ENCODE measurements at regions not wholly inside any gene's neighbourhood (a gene's known extent, or its start where the extent isn't known, plus 50 kb on each side); places are given as distances from the start of the nearest gene placed in this dataset.

DNA sequence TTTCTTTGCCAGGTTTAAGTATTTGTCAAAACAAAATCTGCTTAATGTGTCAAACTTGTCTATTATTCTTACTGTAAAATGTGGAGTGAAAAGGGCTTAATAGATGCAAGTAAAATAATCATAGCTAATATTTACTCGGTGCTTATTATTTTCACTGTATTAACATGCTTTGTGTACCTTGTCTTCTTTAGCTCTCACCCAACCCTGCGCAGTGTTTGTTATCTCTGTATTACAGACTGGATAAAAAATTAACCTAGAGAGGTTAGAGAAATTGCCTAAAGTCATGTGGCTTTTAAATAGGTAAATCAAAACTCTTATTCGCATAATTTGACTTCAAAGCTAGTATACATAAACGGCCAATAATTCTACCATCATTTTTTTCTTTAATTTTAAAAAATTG is 1864.8 kb downstream of the MAT2B start:
- ATAC-seq (no peak), DNase-seq (no peak)
- TF ChIP-seq, protein P1, sequence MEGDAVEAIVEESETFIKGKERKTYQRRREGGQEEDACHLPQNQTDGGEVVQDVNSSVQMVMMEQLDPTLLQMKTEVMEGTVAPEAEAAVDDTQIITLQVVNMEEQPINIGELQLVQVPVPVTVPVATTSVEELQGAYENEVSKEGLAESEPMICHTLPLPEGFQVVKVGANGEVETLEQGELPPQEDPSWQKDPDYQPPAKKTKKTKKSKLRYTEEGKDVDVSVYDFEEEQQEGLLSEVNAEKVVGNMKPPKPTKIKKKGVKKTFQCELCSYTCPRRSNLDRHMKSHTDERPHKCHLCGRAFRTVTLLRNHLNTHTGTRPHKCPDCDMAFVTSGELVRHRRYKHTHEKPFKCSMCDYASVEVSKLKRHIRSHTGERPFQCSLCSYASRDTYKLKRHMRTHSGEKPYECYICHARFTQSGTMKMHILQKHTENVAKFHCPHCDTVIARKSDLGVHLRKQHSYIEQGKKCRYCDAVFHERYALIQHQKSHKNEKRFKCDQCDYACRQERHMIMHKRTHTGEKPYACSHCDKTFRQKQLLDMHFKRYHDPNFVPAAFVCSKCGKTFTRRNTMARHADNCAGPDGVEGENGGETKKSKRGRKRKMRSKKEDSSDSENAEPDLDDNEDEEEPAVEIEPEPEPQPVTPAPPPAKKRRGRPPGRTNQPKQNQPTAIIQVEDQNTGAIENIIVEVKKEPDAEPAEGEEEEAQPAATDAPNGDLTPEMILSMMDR (IDR thresholded peaks at IDR 0.05) = no peak
- WGBS (ENCODE audit: insufficient coverage) = no CpG with 5 or more reads among the region's 4 CpGs
- H3K9me3 ChIP-seq (ENCODE audit: control insufficient read depth, insufficient read depth, low read length) = no peaks in the 10 kb centered on the region
- no peaks in the 10 kb centered on the region for H3K27me3 ChIP-seq (ENCODE audit: control insufficient read depth, insufficient read depth, low read length)
- no peak overlapping the region for H3K27ac Mint-ChIP-seq
- no peaks in the 10 kb centered on the region for H3K36me3 ChIP-seq (ENCODE audit: control insufficient read depth, insufficient read depth, low read length)
- no peak overlapping the region for H3K27ac ChIP-seq (ENCODE audit: low read length)
- intact Hi-C loops (cut with micrococcal nuclease) = no loop called here
- no peaks in the 10 kb centered on the region for H3K4me1 Mint-ChIP-seq
- no peak overlapping the region for H3K4me3 Mint-ChIP-seq
- H3K27me3 Mint-ChIP-seq (ENCODE audit: low read depth in 2 of 2) = no peaks in the 10 kb centered on the region
- no peaks in the 10 kb centered on the region for H3K4me1 ChIP-seq (ENCODE audit: control insufficient read depth, insufficient read depth, low read length)
- H3K9me3 Mint-ChIP-seq = peaks cover 8 to 12% of the 10 kb centered on the region in 2 donors
- no peak overlapping the region for H3K4me3 ChIP-seq (ENCODE audit: low read length)
- no peaks in the 10 kb centered on the region for H3K36me3 Mint-ChIP-seq

DNA sequence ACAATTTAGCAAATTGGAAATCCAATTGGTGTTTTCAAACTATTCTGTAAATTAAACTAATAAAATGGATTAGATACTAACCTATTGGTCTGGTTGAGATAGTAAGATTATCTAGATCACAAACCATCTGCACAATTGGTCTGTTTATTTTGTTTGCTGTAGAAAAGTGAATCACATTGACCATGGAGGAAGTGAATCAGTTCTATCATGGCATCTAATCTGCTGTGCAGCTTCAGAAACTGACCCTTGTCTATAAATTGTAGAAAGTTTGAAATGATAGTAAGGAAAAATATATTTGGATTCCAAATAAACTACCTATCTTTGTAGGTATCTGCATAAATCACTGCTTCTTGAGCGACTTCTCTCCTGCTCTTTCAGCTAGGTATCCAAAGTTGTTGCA is 1865.4 kb downstream of the MAT2B start:
- no peaks in the 10 kb centered on the region for H3K36me3 ChIP-seq (ENCODE audit: control insufficient read depth, insufficient read depth, low read length)
- Mint-ChIP-seq H3K36me3 (no peaks in the 10 kb centered on the region), H3K27me3 (ENCODE audit: low read depth in 2 of 2) (no peaks in the 10 kb centered on the region), H3K4me3 (no peak overlapping the region), H3K27ac (no peak overlapping the region), H3K4me1 (no peaks in the 10 kb centered on the region), H3K9me3 (peaks cover 5 to 8% of the 10 kb centered on the region in 2 donors)
- H3K9me3 ChIP-seq (ENCODE audit: control insufficient read depth, insufficient read depth, low read length) = no peaks in the 10 kb centered on the region
- no peak overlapping the region for H3K27ac ChIP-seq (ENCODE audit: low read length)
- H3K27me3 ChIP-seq (ENCODE audit: control insufficient read depth, insufficient read depth, low read length) = no peaks in the 10 kb centered on the region
- H3K4me1 ChIP-seq (ENCODE audit: control insufficient read depth, insufficient read depth, low read length) = no peaks in the 10 kb centered on the region
- no peak overlapping the region for H3K4me3 ChIP-seq (ENCODE audit: low read length)
- no CpG with 5 or more reads among the region's 1 CpG for WGBS (ENCODE audit: insufficient coverage)
- no peak for ATAC-seq
- no peak for DNase-seq
- TF ChIP-seq, protein P1 (IDR thresholded peaks at IDR 0.05) = no peak
- intact Hi-C loops (cut with micrococcal nuclease) = no loop called here

DNA sequence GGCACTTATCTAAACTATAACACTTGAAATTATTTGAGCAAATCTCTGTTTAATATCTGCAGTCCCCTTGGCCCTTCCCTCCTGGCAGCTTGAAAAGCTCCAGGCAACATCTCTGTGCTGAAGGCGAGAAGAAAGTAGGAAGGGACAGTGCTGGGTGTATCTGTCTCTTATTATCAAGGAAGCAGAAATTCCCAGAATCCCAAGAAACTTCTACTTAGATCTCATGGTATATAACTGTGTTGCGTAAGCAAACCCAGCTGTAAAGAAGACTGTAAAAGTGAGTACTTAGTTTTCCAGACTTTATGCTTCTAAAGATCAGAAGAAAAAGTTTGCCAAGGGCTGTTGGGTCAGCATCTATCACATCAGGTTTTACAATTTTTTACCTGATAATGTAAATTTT is 1869.8 kb downstream of the MAT2B start:
- intact Hi-C loops (cut with micrococcal nuclease) = no loop called here
- no peaks in the 10 kb centered on the region for H3K4me1 ChIP-seq (ENCODE audit: control insufficient read depth, insufficient read depth, low read length)
- no peak overlapping the region for H3K4me3 ChIP-seq (ENCODE audit: low read length)
- no peaks in the 10 kb centered on the region for H3K9me3 ChIP-seq (ENCODE audit: control insufficient read depth, insufficient read depth, low read length)
- ATAC-seq (no peak), DNase-seq (no peak)
- no peak overlapping the region for H3K27ac Mint-ChIP-seq
- no peaks in the 10 kb centered on the region for H3K36me3 Mint-ChIP-seq
- H3K9me3 Mint-ChIP-seq = peaks cover 8 to 10% of the 10 kb centered on the region in 2 donors
- WGBS (ENCODE audit: insufficient coverage) = 78% methylated on average over 1 of the region's 2 CpGs
- TF ChIP-seq, protein P1 (IDR thresholded peaks at IDR 0.05) = no peak
- H3K4me1 Mint-ChIP-seq = no peaks in the 10 kb centered on the region
- no peaks in the 10 kb centered on the region for H3K36me3 ChIP-seq (ENCODE audit: control insufficient read depth, insufficient read depth, low read length)
- H3K4me3 Mint-ChIP-seq = no peak overlapping the region
- H3K27me3 Mint-ChIP-seq (ENCODE audit: low read depth in 2 of 2) = no peaks in the 10 kb centered on the region
- H3K27me3 ChIP-seq (ENCODE audit: control insufficient read depth, insufficient read depth, low read length) = no peaks in the 10 kb centered on the region
- no peak overlapping the region for H3K27ac ChIP-seq (ENCODE audit: low read length)

DNA sequence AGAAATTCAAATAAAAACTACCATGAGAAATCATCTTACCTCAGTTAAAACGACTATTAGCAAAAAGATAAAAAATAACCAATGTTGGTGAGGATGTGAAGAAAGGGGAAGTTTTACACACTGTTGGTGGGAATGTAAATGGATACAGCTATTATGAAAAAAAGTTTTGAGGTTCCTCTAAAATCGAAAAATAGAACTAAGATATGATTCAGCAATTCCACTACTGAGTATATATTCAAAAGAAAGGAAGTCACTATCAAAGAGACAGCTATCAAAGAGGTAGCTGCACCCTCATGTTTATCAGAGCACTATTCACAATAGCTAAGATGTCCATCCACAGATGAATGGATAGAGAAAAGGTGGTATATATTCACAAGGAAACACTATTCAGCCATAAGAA is 1888.4 kb downstream of the MAT2B start:
- H3K4me1 Mint-ChIP-seq = no peaks in the 10 kb centered on the region
- H3K36me3 ChIP-seq (ENCODE audit: control insufficient read depth, insufficient read depth, low read length) = no peaks in the 10 kb centered on the region
- DNase-seq (no peak), ATAC-seq (no peak)
- no peaks in the 10 kb centered on the region for H3K27me3 ChIP-seq (ENCODE audit: control insufficient read depth, insufficient read depth, low read length)
- H3K4me3 Mint-ChIP-seq = no peak overlapping the region
- peaks cover 5% of the 10 kb centered on the region for H3K36me3 Mint-ChIP-seq
- TF ChIP-seq, protein P1 (IDR thresholded peaks at IDR 0.05) = no peak
- H3K27ac Mint-ChIP-seq = no peak overlapping the region
- WGBS (ENCODE audit: insufficient coverage) = no CpG with 5 or more reads among the region's 2 CpGs
- no peaks in the 10 kb centered on the region for H3K4me1 ChIP-seq (ENCODE audit: control insufficient read depth, insufficient read depth, low read length)
- H3K27ac ChIP-seq (ENCODE audit: low read length) = no peak overlapping the region
- H3K9me3 ChIP-seq (ENCODE audit: control insufficient read depth, insufficient read depth, low read length) = peaks cover 3% of the 10 kb centered on the region
- intact Hi-C loops (cut with micrococcal nuclease) = no loop called here
- peaks cover 14 to 25% of the 10 kb centered on the region in 2 donors for H3K9me3 Mint-ChIP-seq
- no peaks in the 10 kb centered on the region for H3K27me3 Mint-ChIP-seq (ENCODE audit: low read depth in 2 of 2)
- H3K4me3 ChIP-seq (ENCODE audit: low read length) = no peak overlapping the region

Measured in natural killer cell (primary cell).